Liver (tissue), 8 donors: ENCODE measurements at regions not wholly inside any gene's neighbourhood (a gene's known extent, or its start where the extent isn't known, plus 50 kb on each side); places are given as distances from the start of the nearest gene placed in this dataset.

Experiments
- DNase-seq: peaks from one replicate; pipeline ENCODE4 v3.0.0-alpha.2; 2017; ENCODE audit warnings: low spot score
- H3K27ac ChIP-seq, 2 donors: one replicate each; pipeline ENCODE4 v1.7.0; 2013; ENCODE audit warnings: inconsistent platforms in 2 of 2, low read length in 2 of 2, control low read depth in 1 of 2, low read depth in 1 of 2, mild to moderate bottlenecking in 1 of 2
- H3K27me3 ChIP-seq, 4 donors: one replicate each; pipeline versions ENCODE4 v1.6.1 to v1.7.0; 2013; ENCODE audit warnings: low read length in 3 of 4, inconsistent platforms in 1 of 4, mild to moderate bottlenecking in 1 of 4, moderate library complexity in 1 of 4; ENCODE audit not compliant: control insufficient read depth in 4 of 4, insufficient read depth in 4 of 4
- H3K36me3 ChIP-seq, 4 donors: one replicate each; pipeline versions ENCODE4 v1.6.1 to v1.7.0; 2013; ENCODE audit warnings: low read length in 3 of 4, mild to moderate bottlenecking in 3 of 4, low read depth in 1 of 4, moderate library complexity in 1 of 4; ENCODE audit not compliant: control insufficient read depth in 4 of 4, insufficient read depth in 3 of 4
- H3K4me1 ChIP-seq, 4 donors: one replicate each; pipeline versions ENCODE4 v1.6.1 to v1.7.0; 2013; ENCODE audit warnings: low read length in 3 of 4, mild to moderate bottlenecking in 3 of 4, moderate library complexity in 1 of 4; ENCODE audit not compliant: control insufficient read depth in 4 of 4, insufficient read depth in 4 of 4
- H3K4me3 ChIP-seq, 3 donors: one replicate each; pipeline versions ENCODE4 v1.6.1 to v1.7.0; 2013; ENCODE audit warnings: low read length in 3 of 3, control low read depth in 1 of 3, low read depth in 1 of 3, mild to moderate bottlenecking in 1 of 3
- H3K9ac ChIP-seq, 2 donors: one replicate each; pipeline ENCODE4 v1.7.0; 2013; ENCODE audit warnings: low read length in 2 of 2, mild to moderate bottlenecking in 2 of 2, moderate library complexity in 2 of 2, control low read depth in 1 of 2, low read depth in 1 of 2
- H3K9me3 ChIP-seq, 4 donors: one replicate each; pipeline versions ENCODE4 v1.6.1 to v1.7.0; 2013; ENCODE audit warnings: low read length in 3 of 4; ENCODE audit not compliant: control insufficient read depth in 4 of 4
- EGR1 ChIP-seq, 2 donors: IDR thresholded peaks; 2 replicates each; pipeline ENCODE4 v1.6.1; 2016 to 2018; ENCODE audit warnings: antibody characterized with exemption in 2 of 2, low read depth in 2 of 2
- FOXA1 ChIP-seq: IDR thresholded peaks from 2 replicates; pipeline ENCODE4 v1.6.1; 2016; ENCODE audit warnings: antibody characterized with exemption
- GABPA ChIP-seq, 2 donors: IDR thresholded peaks in 1 of 2; conservative IDR thresholded peaks in 1 of 2; 2 replicates each; pipeline ENCODE4 v1.6.1; 2016; ENCODE audit warnings: antibody characterized with exemption in 2 of 2, mild to moderate bottlenecking in 1 of 2, moderate library complexity in 1 of 2
- HNF4G ChIP-seq: IDR thresholded peaks from 2 replicates; pipeline ENCODE4 v1.6.1; 2016; ENCODE audit warnings: antibody characterized with exemption
- JUND ChIP-seq, 2 donors: IDR thresholded peaks; 2 replicates each; pipeline ENCODE4 v1.6.1; 2016; ENCODE audit warnings: antibody characterized with exemption in 2 of 2
- NR2F2 ChIP-seq: IDR thresholded peaks from 2 replicates; pipeline ENCODE4 v1.6.1; 2016; ENCODE audit warnings: antibody characterized with exemption
- RAD21 ChIP-seq, 2 donors: IDR thresholded peaks; 2 replicates each; pipeline ENCODE4 v1.6.1; 2016; ENCODE audit warnings: antibody characterized with exemption in 2 of 2, mild to moderate bottlenecking in 2 of 2
- RXRA ChIP-seq, 2 donors: IDR thresholded peaks; 2 replicates each; pipeline ENCODE4 v1.6.1; 2017 to 2018; ENCODE audit warnings: antibody characterized with exemption in 2 of 2, mild to moderate bottlenecking in 1 of 2
- SP1 ChIP-seq: IDR thresholded peaks from 2 replicates; pipeline ENCODE4 v1.6.1; 2018; ENCODE audit warnings: antibody characterized with exemption, mild to moderate bottlenecking
- WGBS: extraction: QIAGEN DNeasy Blood & Tissue Kit; methylation state at CpG from one replicate; pipeline ENCODE4 v1.1.7; 2013; 5-methylcytosine and 5-hydroxymethylcytosine counted together
- TF ChIP-seq, protein P1 (sequence below): IDR thresholded peaks from 2 replicates; pipeline ENCODE4 v1.6.1; 2016; ENCODE audit warnings: antibody characterized with exemption
- TF ChIP-seq, protein P2 (sequence below): IDR thresholded peaks from 2 replicates; pipeline ENCODE4 v1.6.1; 2016; ENCODE audit warnings: antibody characterized with exemption, mild to moderate bottlenecking
- TF ChIP-seq, protein P3 (sequence below): fragments of 150-350 bp; IDR thresholded peaks from 2 replicates; pipeline ENCODE4 v1.5.1; 2017; ENCODE audit warnings: improper control_type of control experiment, low read depth, low read length; ENCODE audit not compliant: missing input control
- donor health status: healthy.
- donor health status: healthy.
- donor health status: healthy.
- donor health status: healthy.
- donor health status: healthy.

DNA sequence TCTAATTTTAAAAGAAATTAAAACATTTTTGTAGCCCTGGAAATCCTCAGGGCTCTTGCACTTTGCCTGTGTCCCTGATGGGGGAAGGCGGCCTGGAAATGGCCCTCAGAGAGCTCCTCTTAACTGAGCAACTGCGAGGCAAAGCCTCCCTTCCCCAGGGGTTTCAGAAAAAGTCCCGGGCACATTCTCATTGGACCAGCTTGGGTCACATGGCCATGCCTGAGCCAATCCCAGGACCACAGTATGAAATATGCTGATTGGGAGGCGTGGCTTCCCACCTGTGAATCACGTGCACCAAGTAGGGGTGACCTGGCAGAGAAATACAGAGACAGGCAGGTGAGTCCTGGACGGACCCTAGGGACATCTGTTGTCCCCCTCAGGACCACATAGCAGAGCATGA, 90.4 kb upstream of the SFSWAP start:
- no peaks in the 10 kb centered on the region for H3K9me3 ChIP-seq
- H3K36me3 ChIP-seq, result no peaks in the 10 kb centered on the region
- DNase-seq, result no peak
- H3K27ac ChIP-seq, result no peak overlapping the region
- no peaks in the 10 kb centered on the region for H3K4me1 ChIP-seq
- TF ChIP-seq SP1, result no peak
- TF ChIP-seq RXRA (IDR thresholded peaks at IDR 0.05), result no peak
- TF ChIP-seq, protein P1, sequence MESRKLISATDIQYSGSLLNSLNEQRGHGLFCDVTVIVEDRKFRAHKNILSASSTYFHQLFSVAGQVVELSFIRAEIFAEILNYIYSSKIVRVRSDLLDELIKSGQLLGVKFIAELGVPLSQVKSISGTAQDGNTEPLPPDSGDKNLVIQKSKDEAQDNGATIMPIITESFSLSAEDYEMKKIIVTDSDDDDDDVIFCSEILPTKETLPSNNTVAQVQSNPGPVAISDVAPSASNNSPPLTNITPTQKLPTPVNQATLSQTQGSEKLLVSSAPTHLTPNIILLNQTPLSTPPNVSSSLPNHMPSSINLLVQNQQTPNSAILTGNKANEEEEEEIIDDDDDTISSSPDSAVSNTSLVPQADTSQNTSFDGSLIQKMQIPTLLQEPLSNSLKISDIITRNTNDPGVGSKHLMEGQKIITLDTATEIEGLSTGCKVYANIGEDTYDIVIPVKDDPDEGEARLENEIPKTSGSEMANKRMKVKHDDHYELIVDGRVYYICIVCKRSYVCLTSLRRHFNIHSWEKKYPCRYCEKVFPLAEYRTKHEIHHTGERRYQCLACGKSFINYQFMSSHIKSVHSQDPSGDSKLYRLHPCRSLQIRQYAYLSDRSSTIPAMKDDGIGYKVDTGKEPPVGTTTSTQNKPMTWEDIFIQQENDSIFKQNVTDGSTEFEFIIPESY, result no peak
- no peak overlapping the region for H3K9ac ChIP-seq
- 67% methylated on average over 6 of the region's 6 CpGs for WGBS
- no peak overlapping the region for H3K4me3 ChIP-seq
- H3K27me3 ChIP-seq, result peaks cover 0 to 2% (median 0%) of the 10 kb centered on the region in 4 donors

DNA sequence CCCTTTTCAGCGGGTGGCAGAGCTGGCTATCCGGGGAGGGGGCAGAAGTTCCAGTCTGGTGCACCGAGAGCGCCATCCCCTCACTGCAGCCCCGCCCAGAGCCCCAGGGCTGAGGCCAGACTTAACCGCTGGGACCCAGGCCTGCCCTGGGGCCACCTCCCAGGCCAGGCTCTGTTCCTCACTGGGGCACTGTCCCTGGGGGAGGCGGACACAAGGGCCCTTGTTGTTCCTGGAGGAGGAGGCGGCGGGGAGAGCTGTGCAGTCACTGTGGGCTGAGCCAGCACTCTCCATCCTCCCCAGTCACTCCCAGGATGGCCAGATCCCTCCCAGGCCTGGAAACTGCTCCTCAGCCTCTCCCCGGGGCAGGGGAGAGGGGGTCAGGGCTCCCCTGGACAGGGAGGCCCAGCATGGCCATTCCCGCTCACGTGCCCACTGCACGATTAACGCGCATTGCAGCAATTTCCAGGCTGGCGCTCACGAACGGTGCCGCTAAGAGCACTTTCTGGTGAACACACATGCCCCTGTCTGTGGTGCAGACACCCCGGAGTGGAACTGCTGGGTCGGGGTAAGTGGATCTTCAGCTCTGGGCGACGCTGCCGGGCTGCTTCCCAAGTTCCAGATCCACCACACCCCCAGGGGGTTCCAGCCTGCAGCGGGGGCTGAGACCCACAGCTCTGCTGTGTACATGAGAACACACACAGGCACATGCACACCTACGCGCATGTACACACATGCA, 89.8 kb upstream of the SFSWAP start:
- H3K4me1 ChIP-seq, result no peaks in the 10 kb centered on the region
- H3K27ac ChIP-seq, result no peak overlapping the region
- H3K36me3 ChIP-seq, result no peaks in the 10 kb centered on the region
- DNase-seq, result no peak
- no peaks in the 10 kb centered on the region for H3K9me3 ChIP-seq
- H3K4me3 ChIP-seq, result no peak overlapping the region
- peaks cover 0 to 2% (median 0%) of the 10 kb centered on the region in 4 donors for H3K27me3 ChIP-seq
- TF ChIP-seq FOXA1 (no peak), EGR1 (IDR thresholded peaks at IDR 0.05; ENCODE audit: low read depth in 2 of 2) (no peak), JUND (IDR thresholded peaks at IDR 0.05) (no peak), GABPA (IDR thresholded peaks at IDR 0.05 in 1 of 2, conservative IDR thresholded peaks at IDR 0.05 in 1 of 2) (no peak), HNF4G (no peak), NR2F2 (no peak), RAD21 (IDR thresholded peaks at IDR 0.05) (no peak)
- TF ChIP-seq, protein P2, sequence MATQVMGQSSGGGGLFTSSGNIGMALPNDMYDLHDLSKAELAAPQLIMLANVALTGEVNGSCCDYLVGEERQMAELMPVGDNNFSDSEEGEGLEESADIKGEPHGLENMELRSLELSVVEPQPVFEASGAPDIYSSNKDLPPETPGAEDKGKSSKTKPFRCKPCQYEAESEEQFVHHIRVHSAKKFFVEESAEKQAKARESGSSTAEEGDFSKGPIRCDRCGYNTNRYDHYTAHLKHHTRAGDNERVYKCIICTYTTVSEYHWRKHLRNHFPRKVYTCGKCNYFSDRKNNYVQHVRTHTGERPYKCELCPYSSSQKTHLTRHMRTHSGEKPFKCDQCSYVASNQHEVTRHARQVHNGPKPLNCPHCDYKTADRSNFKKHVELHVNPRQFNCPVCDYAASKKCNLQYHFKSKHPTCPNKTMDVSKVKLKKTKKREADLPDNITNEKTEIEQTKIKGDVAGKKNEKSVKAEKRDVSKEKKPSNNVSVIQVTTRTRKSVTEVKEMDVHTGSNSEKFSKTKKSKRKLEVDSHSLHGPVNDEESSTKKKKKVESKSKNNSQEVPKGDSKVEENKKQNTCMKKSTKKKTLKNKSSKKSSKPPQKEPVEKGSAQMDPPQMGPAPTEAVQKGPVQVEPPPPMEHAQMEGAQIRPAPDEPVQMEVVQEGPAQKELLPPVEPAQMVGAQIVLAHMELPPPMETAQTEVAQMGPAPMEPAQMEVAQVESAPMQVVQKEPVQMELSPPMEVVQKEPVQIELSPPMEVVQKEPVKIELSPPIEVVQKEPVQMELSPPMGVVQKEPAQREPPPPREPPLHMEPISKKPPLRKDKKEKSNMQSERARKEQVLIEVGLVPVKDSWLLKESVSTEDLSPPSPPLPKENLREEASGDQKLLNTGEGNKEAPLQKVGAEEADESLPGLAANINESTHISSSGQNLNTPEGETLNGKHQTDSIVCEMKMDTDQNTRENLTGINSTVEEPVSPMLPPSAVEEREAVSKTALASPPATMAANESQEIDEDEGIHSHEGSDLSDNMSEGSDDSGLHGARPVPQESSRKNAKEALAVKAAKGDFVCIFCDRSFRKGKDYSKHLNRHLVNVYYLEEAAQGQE, result no peak
- TF ChIP-seq, protein P1, result no peak
- TF ChIP-seq, protein P3, sequence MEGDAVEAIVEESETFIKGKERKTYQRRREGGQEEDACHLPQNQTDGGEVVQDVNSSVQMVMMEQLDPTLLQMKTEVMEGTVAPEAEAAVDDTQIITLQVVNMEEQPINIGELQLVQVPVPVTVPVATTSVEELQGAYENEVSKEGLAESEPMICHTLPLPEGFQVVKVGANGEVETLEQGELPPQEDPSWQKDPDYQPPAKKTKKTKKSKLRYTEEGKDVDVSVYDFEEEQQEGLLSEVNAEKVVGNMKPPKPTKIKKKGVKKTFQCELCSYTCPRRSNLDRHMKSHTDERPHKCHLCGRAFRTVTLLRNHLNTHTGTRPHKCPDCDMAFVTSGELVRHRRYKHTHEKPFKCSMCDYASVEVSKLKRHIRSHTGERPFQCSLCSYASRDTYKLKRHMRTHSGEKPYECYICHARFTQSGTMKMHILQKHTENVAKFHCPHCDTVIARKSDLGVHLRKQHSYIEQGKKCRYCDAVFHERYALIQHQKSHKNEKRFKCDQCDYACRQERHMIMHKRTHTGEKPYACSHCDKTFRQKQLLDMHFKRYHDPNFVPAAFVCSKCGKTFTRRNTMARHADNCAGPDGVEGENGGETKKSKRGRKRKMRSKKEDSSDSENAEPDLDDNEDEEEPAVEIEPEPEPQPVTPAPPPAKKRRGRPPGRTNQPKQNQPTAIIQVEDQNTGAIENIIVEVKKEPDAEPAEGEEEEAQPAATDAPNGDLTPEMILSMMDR, result no peak
- no peak overlapping the region for H3K9ac ChIP-seq
- 79% methylated on average over 27 of the region's 27 CpGs for WGBS
